A549 (cell line): ENCODE measurements at regions not wholly inside any gene's neighbourhood (a gene's known extent, or its start where the extent isn't known, plus 50 kb on each side); places are given as distances from the start of the nearest gene placed in this dataset.

ENCODE experiments used
- BCL3 ChIP-seq: fragments of >200 bp; sonication (Bioruptor Twin); formaldehyde crosslinking; IDR thresholded peaks from 3 replicates; pipeline ENCODE4 v1.6.1; 2016
- CBX2 ChIP-seq: fragments of 200-600 bp; sonication (generic); IDR thresholded peaks from 2 replicates; pipeline ENCODE4 v1.6.1; 2016; ENCODE audit warnings: low read depth, mild to moderate bottlenecking, borderline replicate concordance
- CTCF ChIP-seq: fragments of >200 bp; sonication (Bioruptor Twin); formaldehyde crosslinking; IDR thresholded peaks from 3 replicates; pipeline ENCODE4 v1.5.1; 2016
- EHMT2 ChIP-seq: fragments of 200-600 bp; sonication (generic); IDR thresholded peaks from 2 replicates; pipeline ENCODE4 v1.6.1; 2016; ENCODE audit warnings: antibody characterized with exemption, low read depth, mild to moderate bottlenecking, moderate library complexity
- EP300 ChIP-seq, 2 experiments: fragments of >200 bp; sonication (Bioruptor Twin); formaldehyde crosslinking; IDR thresholded peaks; 2 replicates in 1 of 2; 3 replicates in 1 of 2; pipeline ENCODE4 v1.6.1; 2016 to 2017
- FOSL2 ChIP-seq, 2 experiments: fragments of 450-650 bp in 1 of 2; fragments of >200 bp in 1 of 2; sonication (Bioruptor Twin) in 1 of 2; formaldehyde crosslinking; IDR thresholded peaks; 2 replicates each; pipeline versions ENCODE4 v1.5.0 to v1.6.1; 2016 to 2020; ENCODE audit warnings: mild to moderate bottlenecking in 1 of 2, moderate library complexity in 1 of 2
- KDM1A ChIP-seq: fragments of 200-600 bp; sonication (generic); IDR thresholded peaks from 2 replicates; pipeline ENCODE4 v1.6.1; 2016; ENCODE audit warnings: low read depth, mild to moderate bottlenecking
- MYC ChIP-seq: IDR thresholded peaks from 2 replicates; pipeline ENCODE4 v1.6.1; 2012; ENCODE audit warnings: mild to moderate bottlenecking, inconsistent platforms, low read length, improper control_type of control experiment, borderline replicate concordance
- POLR2A ChIP-seq: IDR thresholded peaks from 2 replicates; pipeline ENCODE4 v1.6.1; 2012; ENCODE audit warnings: mild to moderate bottlenecking, low read length
- RAD21 ChIP-seq, 2 experiments: fragments of >200 bp in 1 of 2; sonication (Bioruptor Twin) in 1 of 2; formaldehyde crosslinking in 1 of 2; IDR thresholded peaks in 1 of 2; conservative IDR thresholded peaks in 1 of 2; 2 replicates in 1 of 2; 3 replicates in 1 of 2; pipeline ENCODE4 v1.6.1; 2012 to 2018; ENCODE audit warnings: inconsistent platforms in 1 of 2
- RFX5 ChIP-seq: fragments of 450-650 bp; IDR thresholded peaks from 2 replicates; pipeline ENCODE4 v1.7.1; 2014; ENCODE audit warnings: antibody characterized with exemption, mild to moderate bottlenecking, moderate library complexity
- USF2 ChIP-seq: fragments of 450-650 bp; IDR thresholded peaks from 2 replicates; pipeline ENCODE4 v1.6.1; 2014; ENCODE audit warnings: antibody characterized with exemption
- ZNF302 ChIP-seq: fragments of 250-450 bp; sonication (Bioruptor Pico); IDR thresholded peaks from 2 replicates; pipeline ENCODE4 v1.9.0; 2021; ENCODE audit warnings: inconsistent platforms, mild to moderate bottlenecking, moderate library complexity

- TF ChIP-seq CTCF (no peak), KDM1A (no peak), POLR2A (no peak), RAD21 (conservative IDR thresholded peaks at IDR 0.05 in 1 of 2, IDR thresholded peaks at IDR 0.05 in 1 of 2) (no peak), EP300 (IDR thresholded peaks at IDR 0.05) (no peak), RFX5 (no peak), CBX2 (no peak), MYC (no peak), USF2 (no peak), FOSL2 (IDR thresholded peaks at IDR 0.05) (no peak), FOSL2 (CRISPR knock-in tag; IDR thresholded peaks at IDR 0.05) (no peak), BCL3 (no peak), ZNF302 (CRISPR knock-in tag) (no peak), EHMT2 (no peak)
Measured at GRCh38 chr20:19143890-19144289, 68.6 kb upstream of the SLC24A3 start.
